Suprapubic skin (tissue), 3 donors: ENCODE measurements at regions not wholly inside any gene's neighbourhood (a gene's known extent, or its start where the extent isn't known, plus 50 kb on each side); places are given as distances from the start of the nearest gene placed in this dataset.

Experiments
- POLR2AphosphoS5 ChIP-seq, 3 donors: sonication (generic); formaldehyde crosslinking; IDR thresholded peaks; one replicate each; pipeline ENCODE4 v1.6.1; 2017; ENCODE audit warnings: antibody characterized with exemption in 3 of 3
- TF ChIP-seq, protein P1 (sequence below), 2 donors: fragments of 200-600 bp in 1 of 2; fragments of 450-650 bp in 1 of 2; sonication (generic) in 1 of 2; IDR thresholded peaks; one replicate each; pipeline ENCODE4 v1.5.1; 2016 to 2019; ENCODE audit warnings: antibody characterized with exemption in 2 of 2, mild to moderate bottlenecking in 1 of 2, moderate library complexity in 1 of 2

DNA sequence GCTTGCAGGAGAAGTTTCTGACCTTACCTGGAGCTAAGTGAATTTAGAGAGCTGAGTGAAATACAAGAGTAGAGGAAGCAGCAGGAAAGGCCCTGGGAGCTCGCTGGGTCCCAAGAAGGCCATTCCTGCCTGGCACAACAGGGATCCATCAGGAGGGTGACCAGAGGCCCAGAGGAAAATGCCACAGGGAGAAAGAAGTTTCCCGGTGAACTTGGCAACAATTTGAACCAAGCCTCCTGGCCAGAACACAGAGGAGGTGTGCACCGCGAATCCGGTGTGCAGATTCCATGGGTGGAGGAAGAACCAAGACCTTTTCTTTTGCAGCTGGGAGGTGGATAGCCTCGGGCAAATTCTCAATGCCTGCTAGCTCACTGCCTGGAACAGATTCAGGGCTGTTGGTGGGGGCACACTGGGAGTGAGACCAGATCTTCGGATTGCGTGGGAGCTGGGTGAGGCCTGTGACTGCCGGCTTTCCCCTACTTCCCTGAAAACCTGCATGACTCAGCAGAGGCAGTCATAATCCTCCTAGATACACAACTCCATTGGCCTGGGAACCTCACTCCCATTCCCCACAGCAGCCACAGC, 1850.9 kb upstream of the NUDT12 start:
- TF ChIP-seq, protein P1, sequence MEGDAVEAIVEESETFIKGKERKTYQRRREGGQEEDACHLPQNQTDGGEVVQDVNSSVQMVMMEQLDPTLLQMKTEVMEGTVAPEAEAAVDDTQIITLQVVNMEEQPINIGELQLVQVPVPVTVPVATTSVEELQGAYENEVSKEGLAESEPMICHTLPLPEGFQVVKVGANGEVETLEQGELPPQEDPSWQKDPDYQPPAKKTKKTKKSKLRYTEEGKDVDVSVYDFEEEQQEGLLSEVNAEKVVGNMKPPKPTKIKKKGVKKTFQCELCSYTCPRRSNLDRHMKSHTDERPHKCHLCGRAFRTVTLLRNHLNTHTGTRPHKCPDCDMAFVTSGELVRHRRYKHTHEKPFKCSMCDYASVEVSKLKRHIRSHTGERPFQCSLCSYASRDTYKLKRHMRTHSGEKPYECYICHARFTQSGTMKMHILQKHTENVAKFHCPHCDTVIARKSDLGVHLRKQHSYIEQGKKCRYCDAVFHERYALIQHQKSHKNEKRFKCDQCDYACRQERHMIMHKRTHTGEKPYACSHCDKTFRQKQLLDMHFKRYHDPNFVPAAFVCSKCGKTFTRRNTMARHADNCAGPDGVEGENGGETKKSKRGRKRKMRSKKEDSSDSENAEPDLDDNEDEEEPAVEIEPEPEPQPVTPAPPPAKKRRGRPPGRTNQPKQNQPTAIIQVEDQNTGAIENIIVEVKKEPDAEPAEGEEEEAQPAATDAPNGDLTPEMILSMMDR (IDR thresholded peaks at IDR 0.05) = no peak
- no peak for TF ChIP-seq POLR2AphosphoS5 (IDR thresholded peaks at IDR 0.05)
